SK-N-SH (cell line): ENCODE measurements at regions not wholly inside any gene's neighbourhood (a gene's known extent, or its start where the extent isn't known, plus 50 kb on each side); places are given as distances from the start of the nearest gene placed in this dataset.

Experiments used
- CTCF ChIA-PET: fragments of 300-600, 350-600 bp; formaldehyde crosslinking; extraction: SDS; loops from one replicate; lab custom pipeline; 2021; lab: Yijun Ruan, JAX
- POLR2A ChIA-PET: fragments of 350-600 bp; sonication (Branson Sonifier 250); formaldehyde crosslinking; extraction: SDS; loops from one replicate; lab custom pipeline; 2020; ENCODE audit warnings: antibody characterized with exemption, inconsistent platforms; lab: Yijun Ruan, JAX
- DNase-seq: peaks from one replicate; pipeline ENCODE4 v3.0.0; 2012
- H2AFZ ChIP-seq: fragments of 200-600 bp; sonication (generic); 2 replicates; pipeline ENCODE4 v1.8.1; 2016; ENCODE audit warnings: antibody characterized with exemption, mild to moderate bottlenecking, low read depth
- H3F3A ChIP-seq: fragments of 200-600 bp; sonication (generic); replicated peaks from 2 replicates; pipeline ENCODE3; 2016; ENCODE audit warnings: antibody characterized with exemption, mild to moderate bottlenecking; ENCODE audit not compliant: insufficient read depth
- H3K27ac ChIP-seq, 2 experiments: fragments of 200-500 bp in 1 of 2; fragments of 200-600 bp in 1 of 2; sonication (Bioruptor generic) in 1 of 2; sonication (generic), shearing (Covaris generic) in 1 of 2; 2 replicates each; pipeline versions ENCODE4 v1.5.1 to v1.6.1; 2014 to 2016; ENCODE audit warnings: low read depth in 2 of 2, inconsistent platforms in 1 of 2, low read length in 1 of 2, mild to moderate bottlenecking in 1 of 2, mixed read lengths in 1 of 2
- H3K27me3 ChIP-seq: fragments of 200-600 bp; sonication (generic), shearing (Covaris generic); 2 replicates; pipeline ENCODE4 v1.6.1; 2016; ENCODE audit warnings: mixed run types; ENCODE audit not compliant: insufficient read depth
- H3K36me3 ChIP-seq, 2 experiments: fragments of 200-500 bp in 1 of 2; fragments of 200-600 bp in 1 of 2; sonication (Bioruptor generic) in 1 of 2; sonication (generic) in 1 of 2; replicated peaks in 1 of 2; 2 replicates each; pipeline versions ENCODE3 to v1.5.1; 2014 to 2016; ENCODE audit warnings: low read length in 1 of 2, mild to moderate bottlenecking in 1 of 2; ENCODE audit not compliant: insufficient read depth in 2 of 2, control insufficient read depth in 1 of 2
- H3K4me1 ChIP-seq, 2 experiments: fragments of 200-500 bp in 1 of 2; fragments of 200-600 bp in 1 of 2; sonication (Bioruptor generic) in 1 of 2; sonication (generic), shearing (Covaris generic) in 1 of 2; 2 replicates each; pipeline versions ENCODE4 v1.5.1 to v1.6.1; 2014 to 2016; ENCODE audit warnings: low read depth in 1 of 2, low read length in 1 of 2, mixed run types in 1 of 2; ENCODE audit not compliant: insufficient read depth in 2 of 2, control insufficient read depth in 1 of 2
- H3K4me2 ChIP-seq: fragments of 200-600 bp; sonication (generic), shearing (Covaris generic); 2 replicates; pipeline ENCODE4 v1.6.1; 2017; ENCODE audit warnings: mixed run types
- H3K4me3 ChIP-seq, 2 experiments: fragments of 200-500 bp in 1 of 2; fragments of 200-600 bp in 1 of 2; sonication (Bioruptor generic) in 1 of 2; sonication (generic), shearing (Covaris generic) in 1 of 2; 2 replicates each; pipeline versions ENCODE4 v1.5.1 to v1.8.1; 2014 to 2016; ENCODE audit warnings: low read depth in 2 of 2, inconsistent platforms in 1 of 2, low read length in 1 of 2, mild to moderate bottlenecking in 1 of 2, mixed read lengths in 1 of 2, moderate library complexity in 1 of 2
- H3K79me2 ChIP-seq: fragments of 200-600 bp; sonication (generic); 2 replicates; pipeline ENCODE4 v1.8.1; 2017; ENCODE audit warnings: mild to moderate bottlenecking; ENCODE audit not compliant: insufficient read depth
- H3K9ac ChIP-seq: fragments of 200-600 bp; sonication (generic); 2 replicates; pipeline ENCODE4 v1.6.1; 2017; ENCODE audit warnings: mixed run types
- H3K9me2 ChIP-seq: fragments of 200-600 bp; sonication (generic); 2 replicates; pipeline ENCODE4 v1.6.1; 2017; ENCODE audit warnings: mixed run types
- H3K9me3 ChIP-seq: fragments of 200-600 bp; sonication (generic); 2 replicates; pipeline ENCODE4 v1.6.1; 2017; ENCODE audit warnings: mixed run types, mild to moderate bottlenecking, moderate library complexity
- H4K20me1 ChIP-seq: fragments of 200-600 bp; sonication (generic); 2 replicates; pipeline ENCODE4 v1.6.1; 2017; ENCODE audit warnings: mild to moderate bottlenecking, mixed run types; ENCODE audit not compliant: insufficient read depth
- CTCF ChIP-seq: fragments of 200-600 bp; sonication (generic); IDR thresholded peaks from 2 replicates; pipeline ENCODE4 v1.6.1; 2017; ENCODE audit warnings: antibody characterized with exemption, mild to moderate bottlenecking, moderate library complexity
- EZH2phosphoT487 ChIP-seq: fragments of 200-600 bp; sonication (generic); IDR thresholded peaks from 2 replicates; pipeline ENCODE4 v1.6.1; 2017; ENCODE audit warnings: low read depth, mixed run types, mild to moderate bottlenecking, antibody characterized with exemption, moderate library complexity, borderline replicate concordance
- FOXJ3 ChIP-seq: sonication (generic); formaldehyde crosslinking; IDR thresholded peaks from 2 replicates; pipeline ENCODE4 v1.5.1; 2020; ENCODE audit warnings: mild to moderate bottlenecking, missing genetic modification reagents
- FOXM1 ChIP-seq: IDR thresholded peaks from 2 replicates; pipeline ENCODE4 v1.4.0; 2012; ENCODE audit warnings: low read depth, mild to moderate bottlenecking
- GATA2 ChIP-seq: sonication (generic); formaldehyde crosslinking; IDR thresholded peaks from 2 replicates; pipeline ENCODE4 v1.5.0; 2020; ENCODE audit warnings: mild to moderate bottlenecking, missing genetic modification reagents
- IRF3 ChIP-seq: fragments of 150-350 bp; IDR thresholded peaks from 2 replicates; pipeline ENCODE4 v1.6.1; 2016; ENCODE audit warnings: mild to moderate bottlenecking, low read depth, low read length
- MEF2A ChIP-seq: IDR thresholded peaks from 2 replicates; pipeline ENCODE4 v1.4.0; 2012; ENCODE audit warnings: low read depth, borderline replicate concordance
- NFIC ChIP-seq: IDR thresholded peaks from 2 replicates; pipeline ENCODE4 v1.4.0; 2012; ENCODE audit warnings: borderline replicate concordance
- NRF1 ChIP-seq: IDR thresholded peaks from 2 replicates; pipeline ENCODE4 v1.6.1; 2012; ENCODE audit warnings: low read depth, mild to moderate bottlenecking, low read length
- POLR2AphosphoS5 ChIP-seq: IDR thresholded peaks from 2 replicates; pipeline ENCODE4 v1.6.1; 2012; ENCODE audit warnings: low read depth, low read length
- RAD21 ChIP-seq: IDR thresholded peaks from 2 replicates; pipeline ENCODE4 v1.6.1; 2012; ENCODE audit warnings: mild to moderate bottlenecking, low read length
- RCOR1 ChIP-seq: fragments of 150-350 bp; IDR thresholded peaks from 2 replicates; pipeline ENCODE4 v1.6.1; 2017; ENCODE audit warnings: antibody characterized with exemption, low read length
- RFX5 ChIP-seq: IDR thresholded peaks from 2 replicates; pipeline ENCODE4 v1.6.1; 2012; ENCODE audit warnings: mild to moderate bottlenecking, improper control_type of control experiment, low read length
- RXRA ChIP-seq: IDR thresholded peaks from 2 replicates; pipeline ENCODE4 v1.4.0; 2012; ENCODE audit warnings: low read depth, mild to moderate bottlenecking, borderline replicate concordance
- SMC3 ChIP-seq: IDR thresholded peaks from 2 replicates; pipeline ENCODE4 v1.6.1; 2012; ENCODE audit warnings: low read depth, low read length, improper control_type of control experiment
- TEAD4 ChIP-seq: IDR thresholded peaks from 2 replicates; pipeline ENCODE4 v1.4.0; 2012; ENCODE audit warnings: mild to moderate bottlenecking, borderline replicate concordance; ENCODE audit not compliant: insufficient read depth
- USF1 ChIP-seq: IDR thresholded peaks from 2 replicates; pipeline ENCODE4 v1.4.0; 2012; ENCODE audit warnings: low read depth, borderline replicate concordance
- ZBTB33 ChIP-seq: IDR thresholded peaks from 2 replicates; pipeline ENCODE4 v1.4.0; 2012; ENCODE audit warnings: low read depth, borderline replicate concordance
- WGBS: methylation state at CpG from one replicate; pipeline ENCODE4 v1.1.6; 2017; ENCODE audit warnings: low lambda C conversion rate; 5-methylcytosine and 5-hydroxymethylcytosine counted together

GRCh38 chrX:107577933-107578332 is 50.4 kb upstream of the PRPS1 start:
- ChIA-PET POLR2A (no interaction called here), CTCF (no interaction called here)
- no peak for DNase-seq
- no peak overlapping the region for H3K4me2 ChIP-seq
- H3K4me1 ChIP-seq, result no peaks in the 10 kb centered on the region
- no peaks in the 10 kb centered on the region for H3F3A ChIP-seq
- H3K9me3 ChIP-seq, result no peaks in the 10 kb centered on the region
- TF ChIP-seq RCOR1 (no peak), RAD21 (no peak), TEAD4 (no peak), RFX5 (no peak), FOXM1 (no peak), POLR2AphosphoS5 (no peak), RXRA (no peak), NFIC (no peak), NRF1 (no peak), FOXJ3 (CRISPR knock-in tag) (no peak), GATA2 (no peak), ZBTB33 (no peak), CTCF (no peak), SMC3 (no peak), EZH2phosphoT487 (no peak), USF1 (no peak), IRF3 (no peak), MEF2A (no peak)
- H3K36me3 ChIP-seq, result no peaks in the 10 kb centered on the region
- H3K9ac ChIP-seq, result no peak overlapping the region
- H3K4me3 ChIP-seq, result no peak overlapping the region
- no peaks in the 10 kb centered on the region; the same call in 1 of the 2 replicates for H3K27me3 ChIP-seq
- H3K79me2 ChIP-seq, result no peaks in the 10 kb centered on the region
- H3K9me2 ChIP-seq, result no peaks in the 10 kb centered on the region
- no peak overlapping the region for H3K27ac ChIP-seq
- H4K20me1 ChIP-seq, result no peaks in the 10 kb centered on the region
- 62% methylated on average over 2 of the region's 2 CpGs for WGBS
- H2AFZ ChIP-seq, result no peak overlapping the region
